ENCODE measurements at regions not wholly inside any gene's neighbourhood (a gene's known extent, or its start where the extent isn't known, plus 50 kb on each side); places are given as distances from the start of the nearest gene placed in this dataset.

DNA sequence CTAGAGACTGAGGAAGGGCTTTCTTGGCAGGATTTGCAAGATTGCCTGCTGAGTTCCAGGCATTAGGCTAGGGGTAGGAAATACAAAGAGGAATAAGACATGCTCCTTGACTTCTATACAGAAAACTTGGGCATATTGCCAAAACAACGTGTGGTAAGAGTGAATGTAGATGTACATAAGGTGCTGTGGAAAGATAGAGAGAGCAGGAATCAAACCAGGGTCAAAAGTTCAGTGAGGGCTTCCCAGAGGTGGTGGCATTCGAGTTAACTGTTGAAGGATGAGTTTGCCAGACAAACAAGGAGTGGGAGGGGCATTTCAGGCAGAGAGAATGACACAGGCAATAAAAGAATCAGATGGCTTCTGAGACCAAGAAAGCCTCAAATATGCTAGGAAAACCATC lies 187.9 kb downstream of the KDR start:
- DNase-seq (ENCODE audit: low read depth) = no peak
- TF ChIP-seq, protein P1, sequence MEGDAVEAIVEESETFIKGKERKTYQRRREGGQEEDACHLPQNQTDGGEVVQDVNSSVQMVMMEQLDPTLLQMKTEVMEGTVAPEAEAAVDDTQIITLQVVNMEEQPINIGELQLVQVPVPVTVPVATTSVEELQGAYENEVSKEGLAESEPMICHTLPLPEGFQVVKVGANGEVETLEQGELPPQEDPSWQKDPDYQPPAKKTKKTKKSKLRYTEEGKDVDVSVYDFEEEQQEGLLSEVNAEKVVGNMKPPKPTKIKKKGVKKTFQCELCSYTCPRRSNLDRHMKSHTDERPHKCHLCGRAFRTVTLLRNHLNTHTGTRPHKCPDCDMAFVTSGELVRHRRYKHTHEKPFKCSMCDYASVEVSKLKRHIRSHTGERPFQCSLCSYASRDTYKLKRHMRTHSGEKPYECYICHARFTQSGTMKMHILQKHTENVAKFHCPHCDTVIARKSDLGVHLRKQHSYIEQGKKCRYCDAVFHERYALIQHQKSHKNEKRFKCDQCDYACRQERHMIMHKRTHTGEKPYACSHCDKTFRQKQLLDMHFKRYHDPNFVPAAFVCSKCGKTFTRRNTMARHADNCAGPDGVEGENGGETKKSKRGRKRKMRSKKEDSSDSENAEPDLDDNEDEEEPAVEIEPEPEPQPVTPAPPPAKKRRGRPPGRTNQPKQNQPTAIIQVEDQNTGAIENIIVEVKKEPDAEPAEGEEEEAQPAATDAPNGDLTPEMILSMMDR (IDR thresholded peaks at IDR 0.05; ENCODE audit: control insufficient read depth, extremely low read depth, insufficient read depth) = no peak

DNA sequence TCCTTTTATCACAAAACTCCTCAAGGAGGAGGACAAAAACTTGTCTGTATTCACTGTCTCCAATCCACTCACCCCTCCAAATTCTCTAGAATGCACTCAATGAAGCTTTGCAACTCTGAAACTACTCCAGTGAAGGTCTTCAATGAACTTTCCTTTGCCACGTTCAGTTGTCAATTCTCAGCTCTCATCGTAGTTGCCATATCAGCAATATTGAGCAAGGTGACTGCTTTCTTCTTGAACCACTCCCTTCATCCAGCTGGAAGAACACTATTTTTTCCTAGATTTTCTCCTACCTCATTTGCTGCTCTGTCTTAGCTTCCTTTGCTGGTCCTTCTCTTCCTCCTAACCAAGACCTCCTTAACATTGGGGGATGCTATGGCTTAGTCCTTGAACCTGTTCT lies 191.8 kb downstream of the KDR start:
- H3K4me3 ChIP-seq (ENCODE audit: low read depth, low read length) = no peak overlapping the region
- DNase-seq (ENCODE audit: low read depth) = no peak
- TF ChIP-seq, protein P1 (IDR thresholded peaks at IDR 0.05; ENCODE audit: control insufficient read depth, extremely low read depth, insufficient read depth) = no peak

More for the DNA sequence above, 187.9 kb downstream of the KDR start:
- H3K4me3 ChIP-seq (ENCODE audit: low read depth, low read length) = no peak overlapping the region

DNA sequence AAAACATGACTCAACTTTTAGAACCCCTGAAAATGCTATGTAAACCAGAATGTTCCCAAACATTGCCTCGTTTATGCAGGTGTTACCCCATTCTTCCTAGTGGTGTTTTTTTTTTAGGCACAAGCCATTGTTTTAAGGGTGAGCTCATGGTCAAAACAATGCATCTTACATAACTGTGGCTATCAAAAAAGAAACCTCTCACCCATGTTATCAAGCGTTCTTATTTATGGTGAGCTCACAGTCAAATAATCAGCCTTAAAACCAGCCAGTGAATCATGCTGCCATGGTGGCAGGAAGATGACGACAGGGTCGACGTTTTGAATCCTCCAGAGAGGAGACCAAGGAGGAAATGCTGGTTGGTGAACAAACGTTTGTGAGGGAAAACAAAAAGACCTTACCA lies 195.2 kb downstream of the KDR start:
- no peak for DNase-seq (ENCODE audit: low read depth)
- TF ChIP-seq, protein P1 (IDR thresholded peaks at IDR 0.05; ENCODE audit: control insufficient read depth, extremely low read depth, insufficient read depth) = no peak
- H3K4me3 ChIP-seq (ENCODE audit: low read depth, low read length) = no peak overlapping the region

DNA sequence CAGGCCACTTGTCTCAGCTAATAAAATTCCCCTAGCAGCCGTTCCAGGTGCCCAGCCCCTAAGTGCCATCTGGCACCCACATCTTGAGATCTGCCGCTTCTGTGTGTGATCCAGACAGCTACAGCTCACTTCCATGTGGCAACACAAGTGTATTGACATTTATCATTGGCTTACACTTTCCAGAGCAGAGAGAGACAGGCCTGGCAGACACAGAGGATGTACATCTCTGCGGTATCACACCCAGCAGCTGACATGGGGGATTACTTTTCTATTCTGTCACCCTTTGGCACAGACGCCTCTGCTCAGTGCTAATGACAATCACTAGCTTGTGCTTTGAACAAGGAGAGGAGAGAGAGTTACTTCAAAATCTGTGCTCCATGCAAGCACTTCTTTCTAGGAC lies 195.9 kb downstream of the KDR start:
- TF ChIP-seq, protein P1 (IDR thresholded peaks at IDR 0.05; ENCODE audit: control insufficient read depth, extremely low read depth, insufficient read depth) = no peak
- DNase-seq (ENCODE audit: low read depth) = no peak
- H3K4me3 ChIP-seq (ENCODE audit: low read depth, low read length) = no peak overlapping the region

DNA sequence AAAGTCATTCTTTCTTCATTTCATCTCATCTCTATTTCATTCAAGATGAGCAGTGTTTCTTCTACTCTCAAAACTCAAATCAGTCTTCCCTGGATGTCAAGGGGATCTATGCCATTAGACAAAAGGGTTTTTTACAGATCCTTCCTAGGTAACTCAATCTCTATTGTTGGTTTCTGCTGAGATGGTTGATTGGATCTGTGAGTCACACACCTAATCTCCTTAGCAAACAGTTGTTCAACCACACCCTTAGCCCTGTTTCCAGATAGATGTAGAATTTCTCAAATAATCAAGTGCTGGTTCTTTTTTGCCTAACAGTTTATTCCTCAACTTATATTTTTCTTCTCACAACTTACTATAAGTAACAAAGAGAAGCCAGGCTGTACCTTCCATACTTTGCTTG lies 200.5 kb downstream of the KDR start:
- DNase-seq (ENCODE audit: low read depth) = no peak
- no peak overlapping the region for H3K4me3 ChIP-seq (ENCODE audit: low read depth, low read length)
- TF ChIP-seq, protein P1 (IDR thresholded peaks at IDR 0.05; ENCODE audit: control insufficient read depth, extremely low read depth, insufficient read depth) = no peak

DNA sequence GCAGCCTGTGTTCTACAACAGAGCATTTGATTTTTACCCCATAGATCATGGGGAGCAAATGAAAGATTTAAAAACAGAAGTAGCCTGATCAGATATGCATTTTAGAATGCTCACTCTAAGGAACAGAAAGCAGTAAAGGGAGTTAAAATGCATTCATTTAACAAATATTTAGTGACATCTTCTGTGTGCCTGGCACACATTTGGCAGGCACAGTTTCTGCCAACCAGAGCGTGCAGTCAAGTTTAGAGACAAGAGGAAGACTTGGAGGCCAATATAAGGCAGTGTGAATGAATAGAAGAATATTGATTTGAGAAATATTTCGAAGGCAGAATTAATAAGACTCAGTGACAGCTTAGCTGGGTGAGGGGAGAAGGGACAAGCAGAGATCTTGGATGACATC lies 210.1 kb downstream of the KDR start:
- no peak for DNase-seq (ENCODE audit: low read depth)
- TF ChIP-seq, protein P1 (IDR thresholded peaks at IDR 0.05; ENCODE audit: control insufficient read depth, extremely low read depth, insufficient read depth) = no peak
- H3K4me3 ChIP-seq (ENCODE audit: low read depth, low read length) = no peak overlapping the region

DNA sequence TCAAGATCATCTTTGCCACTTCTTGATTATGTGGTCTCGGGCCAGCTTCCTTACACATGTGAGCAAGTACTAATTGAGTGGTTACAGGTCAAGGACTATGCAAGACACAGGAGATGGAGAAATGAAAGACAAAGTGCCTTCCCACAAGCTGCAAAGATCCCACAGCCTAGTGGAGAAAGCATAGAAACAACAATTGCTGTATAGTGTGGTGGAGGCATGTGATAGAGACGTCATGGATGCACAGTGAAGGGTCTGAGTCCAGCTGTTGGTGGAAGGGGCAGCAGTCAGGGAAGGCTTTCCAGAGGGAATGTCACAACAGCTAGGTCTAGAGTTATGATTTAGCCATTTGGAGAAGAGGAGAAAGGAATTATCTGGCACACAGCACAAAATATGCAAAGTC lies 210.6 kb downstream of the KDR start:
- no peak for DNase-seq (ENCODE audit: low read depth)
- no peak overlapping the region for H3K4me3 ChIP-seq (ENCODE audit: low read depth, low read length)
- TF ChIP-seq, protein P1 (IDR thresholded peaks at IDR 0.05; ENCODE audit: control insufficient read depth, extremely low read depth, insufficient read depth) = no peak

Data from LNCaP clone FGC (cell line).